Effector memory CD8-positive, alpha-beta T cell (primary cell): ENCODE measurements at regions not wholly inside any gene's neighbourhood (a gene's known extent, or its start where the extent isn't known, plus 50 kb on each side); places are given as distances from the start of the nearest gene placed in this dataset.
A peak's percentile ranks its signal among the peaks of the same experiment; 100 is the strongest.
"Not testable (repeated sequence)": the region's sequence is repeated elsewhere in the genome, so short reads cannot be mapped to it uniquely, and the experiment has no call there.

Experiments
- ATAC-seq: fragments of 150-1000 bp; cut with Tn5 transposase; replicated peaks from 2 replicates; pipeline ENCODE4 v1.10.0; 2021; ENCODE audit warnings: mild to moderate bottlenecking, moderate library complexity
- DNase-seq, 3 experiments: peaks; one replicate each; pipeline ENCODE4 v3.0.0; 2021
- H3K27ac Mint-ChIP-seq, 2 donors: one replicate each; pipeline ENCODE4 v1.8.0; 2022; ENCODE audit warnings: mild to moderate bottlenecking in 2 of 2, mixed read lengths in 2 of 2, moderate library complexity in 2 of 2
- H3K27me3 Mint-ChIP-seq, 2 donors: one replicate each; pipeline ENCODE4 v1.8.0; 2022; ENCODE audit warnings: mixed read lengths in 2 of 2
- H3K36me3 Mint-ChIP-seq: one replicate; pipeline ENCODE4 v1.8.0; 2022; ENCODE audit warnings: mild to moderate bottlenecking, moderate library complexity, mixed read lengths; ENCODE audit not compliant: insufficient read depth
- H3K4me1 Mint-ChIP-seq, 2 donors: one replicate each; pipeline ENCODE4 v1.8.0; 2022; ENCODE audit warnings: low read depth in 2 of 2, mixed read lengths in 2 of 2
- H3K4me3 Mint-ChIP-seq, 2 donors: one replicate each; pipeline ENCODE4 v1.8.0; 2022; ENCODE audit warnings: mild to moderate bottlenecking in 2 of 2, mixed read lengths in 2 of 2, moderate library complexity in 2 of 2
- H3K9me3 Mint-ChIP-seq, 2 donors: one replicate each; pipeline ENCODE4 v1.8.0; 2022; ENCODE audit warnings: mixed read lengths in 2 of 2

- no peaks in the 10 kb centered on the region for H3K4me1 Mint-ChIP-seq
These were observed 391.0 kb upstream of the CADM2 start for GRCh38 chr3:84567796-84568195.

GRCh38 chr3:84573962-84574361 is 384.8 kb upstream of the CADM2 start:
- no peak for ATAC-seq
- H3K27me3 Mint-ChIP-seq = no peaks in the 10 kb centered on the region
- no peak overlapping the region for H3K4me3 Mint-ChIP-seq
- peaks cover 4 to 10% of the 10 kb centered on the region in 2 donors for H3K9me3 Mint-ChIP-seq
- H3K27ac Mint-ChIP-seq = no peak overlapping the region
- H3K36me3 Mint-ChIP-seq = no peaks in the 10 kb centered on the region
- H3K4me1 Mint-ChIP-seq = no peaks in the 10 kb centered on the region
- no peak for DNase-seq

More at GRCh38 chr3:84567796-84568195, 391.0 kb upstream of the CADM2 start:
- Mint-ChIP-seq H3K27ac (no peak overlapping the region), H3K27me3 (no peaks in the 10 kb centered on the region), H3K36me3 (no peaks in the 10 kb centered on the region), H3K9me3 (peaks cover 0 to 4% of the 10 kb centered on the region in 2 donors), H3K4me3 (no peak overlapping the region)
- DNase-seq (no peak), ATAC-seq (no peak)

- Mint-ChIP-seq H3K4me3 (peak overlapping the region in 1 of 2 donors; percentile 12), H3K36me3 (no peaks in the 10 kb centered on the region), H3K9me3 (peaks cover 11 to 19% of the 10 kb centered on the region in 2 donors), H3K27ac (no peak overlapping the region), H3K4me1 (no peaks in the 10 kb centered on the region), H3K27me3 (no peaks in the 10 kb centered on the region)
- no peak for ATAC-seq
- no peak for DNase-seq
These were observed 372.4 kb upstream of the CADM2 start for GRCh38 chr3:84586427-84586826.

GRCh38 chr3:84600703-84601225 is 358.0 kb upstream of the CADM2 start:
- Mint-ChIP-seq H3K27me3 (no peaks in the 10 kb centered on the region), H3K4me1 (no peaks in the 10 kb centered on the region), H3K36me3 (no peaks in the 10 kb centered on the region), H3K27ac (no peak overlapping the region), H3K4me3 (no peak overlapping the region), H3K9me3 (peaks cover 5 to 8% of the 10 kb centered on the region in 2 donors)
- ATAC-seq (no peak), DNase-seq (no peak)

- no peak overlapping the region for H3K27ac Mint-ChIP-seq
- DNase-seq = no peak
- H3K4me3 Mint-ChIP-seq = no peak overlapping the region
- no peaks in the 10 kb centered on the region for H3K4me1 Mint-ChIP-seq
- peaks cover 5 to 13% of the 10 kb centered on the region in 2 donors for H3K9me3 Mint-ChIP-seq
- H3K27me3 Mint-ChIP-seq = no peaks in the 10 kb centered on the region
- ATAC-seq = no peak
- H3K36me3 Mint-ChIP-seq = no peaks in the 10 kb centered on the region
These were observed 357.5 kb upstream of the CADM2 start for GRCh38 chr3:84601303-84601702.

GRCh38 chr3:84621823-84622222 is 337.0 kb upstream of the CADM2 start:
- H3K36me3 Mint-ChIP-seq = no peaks in the 10 kb centered on the region
- ATAC-seq (no peak), DNase-seq (no peak)
- H3K27me3 Mint-ChIP-seq = no peaks in the 10 kb centered on the region
- H3K4me1 Mint-ChIP-seq = no peaks in the 10 kb centered on the region
- H3K4me3 Mint-ChIP-seq = no peak overlapping the region
- no peak overlapping the region for H3K27ac Mint-ChIP-seq
- peaks cover 9 to 12% of the 10 kb centered on the region in 2 donors for H3K9me3 Mint-ChIP-seq

- ATAC-seq (no peak), DNase-seq (no peak)
- Mint-ChIP-seq H3K36me3 (no peaks in the 10 kb centered on the region), H3K9me3 (peaks cover 7 to 12% of the 10 kb centered on the region in 2 donors), H3K27me3 (no peaks in the 10 kb centered on the region), H3K4me3 (no peak overlapping the region), H3K27ac (no peak overlapping the region), H3K4me1 (no peaks in the 10 kb centered on the region)
These were observed 324.1 kb upstream of the CADM2 start for GRCh38 chr3:84634668-84635067.

GRCh38 chr3:84637272-84637671 is 321.5 kb upstream of the CADM2 start:
- Mint-ChIP-seq H3K4me3 (no peak overlapping the region), H3K9me3 (peaks cover 6 to 14% of the 10 kb centered on the region in 2 donors), H3K27ac (no peak overlapping the region), H3K27me3 (no peaks in the 10 kb centered on the region), H3K4me1 (no peaks in the 10 kb centered on the region), H3K36me3 (no peaks in the 10 kb centered on the region)
- ATAC-seq (no peak), DNase-seq (no peak)

- no peaks in the 10 kb centered on the region for H3K36me3 Mint-ChIP-seq
- no peaks in the 10 kb centered on the region for H3K27me3 Mint-ChIP-seq
- H3K4me1 Mint-ChIP-seq = no peaks in the 10 kb centered on the region
- H3K9me3 Mint-ChIP-seq = peaks cover 0 to 5% of the 10 kb centered on the region in 2 donors
- ATAC-seq (no peak), DNase-seq (no peak)
- no peak overlapping the region for H3K4me3 Mint-ChIP-seq
- H3K27ac Mint-ChIP-seq = no peak overlapping the region
These were observed 292.3 kb upstream of the CADM2 start for GRCh38 chr3:84666468-84666867.

GRCh38 chr3:84679211-84679610 is 279.6 kb upstream of the CADM2 start:
- Mint-ChIP-seq H3K36me3 (no peaks in the 10 kb centered on the region), H3K27me3 (no peaks in the 10 kb centered on the region), H3K9me3 (peaks cover 6 to 23% of the 10 kb centered on the region in 2 donors), H3K4me1 (no peaks in the 10 kb centered on the region), H3K27ac (no peak overlapping the region), H3K4me3 (no peak overlapping the region)
- DNase-seq (no peak), ATAC-seq (no peak)

- Mint-ChIP-seq H3K4me1 (no peaks in the 10 kb centered on the region), H3K9me3 (peaks cover 2 to 22% of the 10 kb centered on the region in 2 donors), H3K27ac (no peak overlapping the region), H3K36me3 (no peaks in the 10 kb centered on the region), H3K27me3 (no peaks in the 10 kb centered on the region), H3K4me3 (no peak overlapping the region)
- DNase-seq = no peak
- ATAC-seq = no peak
These were observed 278.1 kb upstream of the CADM2 start for GRCh38 chr3:84680700-84681099.

GRCh38 chr3:84683493-84683892 is 275.3 kb upstream of the CADM2 start:
- DNase-seq (no peak), ATAC-seq (no peak)
- Mint-ChIP-seq H3K36me3 (no peaks in the 10 kb centered on the region), H3K27me3 (no peaks in the 10 kb centered on the region), H3K4me1 (no peaks in the 10 kb centered on the region), H3K27ac (no peak overlapping the region), H3K9me3 (peaks cover 0 to 29% of the 10 kb centered on the region in 2 donors), H3K4me3 (no peak overlapping the region)

- no peaks in the 10 kb centered on the region for H3K4me1 Mint-ChIP-seq
- H3K4me3 Mint-ChIP-seq = no peak overlapping the region
- ATAC-seq = no peak
These were observed 273.3 kb upstream of the CADM2 start for GRCh38 chr3:84685467-84685866.

GRCh38 chr3:84692261-84692660 is 266.5 kb upstream of the CADM2 start:
- DNase-seq = no peak
- H3K9me3 Mint-ChIP-seq = peaks cover 8 to 13% of the 10 kb centered on the region in 2 donors
- no peaks in the 10 kb centered on the region for H3K27me3 Mint-ChIP-seq
- no peak for ATAC-seq
- no peaks in the 10 kb centered on the region for H3K4me1 Mint-ChIP-seq
- H3K27ac Mint-ChIP-seq = no peak overlapping the region
- no peak overlapping the region for H3K4me3 Mint-ChIP-seq
- no peaks in the 10 kb centered on the region for H3K36me3 Mint-ChIP-seq

More at GRCh38 chr3:84685467-84685866, 273.3 kb upstream of the CADM2 start:
- Mint-ChIP-seq H3K36me3 (no peaks in the 10 kb centered on the region), H3K27ac (no peak overlapping the region), H3K9me3 (peaks cover 0 to 25% of the 10 kb centered on the region in 2 donors), H3K27me3 (no peaks in the 10 kb centered on the region)
- DNase-seq = no peak

- H3K4me3 Mint-ChIP-seq, H3K27me3 Mint-ChIP-seq, DNase-seq, H3K4me1 Mint-ChIP-seq, H3K36me3 Mint-ChIP-seq, ATAC-seq, H3K27ac Mint-ChIP-seq: not testable (repeated sequence)
- H3K9me3 Mint-ChIP-seq = peaks cover 14 to 19% of the 10 kb centered on the region in 2 donors
These were observed 248.5 kb upstream of the CADM2 start for GRCh38 chr3:84710288-84710687.
